ENCODE measurements at regions not wholly inside any gene's neighbourhood (a gene's known extent, or its start where the extent isn't known, plus 50 kb on each side); places are given as distances from the start of the nearest gene placed in this dataset.

DNA sequence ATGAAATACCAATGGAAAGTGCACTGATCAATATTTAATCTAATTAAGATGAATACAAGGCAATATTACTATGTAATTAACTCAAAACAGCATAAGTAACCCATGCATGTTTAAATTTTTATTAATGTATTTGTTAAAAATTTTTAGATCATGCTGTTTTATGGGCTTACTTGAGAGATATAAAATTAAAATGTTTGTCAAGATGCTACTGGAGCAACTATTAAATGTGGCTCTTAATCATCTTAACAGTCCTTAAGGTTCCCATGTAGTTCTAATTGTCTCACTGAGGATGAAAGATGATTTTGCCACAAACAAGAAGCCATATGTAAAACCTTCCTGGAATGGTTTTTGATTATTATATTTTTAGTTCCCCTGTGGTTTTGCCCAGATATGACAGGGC, 897.1 kb downstream of the KCNMA1 start:
- Histone ChIP-seq H3K36me3 (ENCODE audit: insufficient read depth, low read length) (no peaks in the 10 kb centered on the region), H3K4me1 (ENCODE audit: insufficient read depth, low read length, poor library complexity, severe bottlenecking) (no peaks in the 10 kb centered on the region), H4K20me1 (ENCODE audit: insufficient read depth, low read length) (no peaks in the 10 kb centered on the region), H3K4me2 (ENCODE audit: low read length) (no peak overlapping the region), H3K27ac (ENCODE audit: low read depth, low read length, poor library complexity, severe bottlenecking) (no peak overlapping the region), H2AFZ (ENCODE audit: low read length) (no peak overlapping the region), H3K4me3 (ENCODE audit: low read depth, low read length, poor library complexity, severe bottlenecking) (no peak overlapping the region), H3K9me3 (ENCODE audit: low read length) (no peaks in the 10 kb centered on the region), H3K9me2 (ENCODE audit: insufficient read depth, low read length) (no peaks in the 10 kb centered on the region), H3K79me2 (ENCODE audit: insufficient read depth, low read depth, low read length) (no peaks in the 10 kb centered on the region)
- no TSS peak for BruUV-seq (replicated peaks)
- intact Hi-C loops (cut with micrococcal nuclease; ENCODE audit: unreplicated experiment) = no loop called here
- no peak for DNase-seq (ENCODE audit: low spot score)
- POLR2A ChIA-PET = no interaction called here
- CTCF ChIA-PET (ENCODE audit: unreplicated experiment) = no interaction called here
- TF ChIP-seq, protein P1, sequence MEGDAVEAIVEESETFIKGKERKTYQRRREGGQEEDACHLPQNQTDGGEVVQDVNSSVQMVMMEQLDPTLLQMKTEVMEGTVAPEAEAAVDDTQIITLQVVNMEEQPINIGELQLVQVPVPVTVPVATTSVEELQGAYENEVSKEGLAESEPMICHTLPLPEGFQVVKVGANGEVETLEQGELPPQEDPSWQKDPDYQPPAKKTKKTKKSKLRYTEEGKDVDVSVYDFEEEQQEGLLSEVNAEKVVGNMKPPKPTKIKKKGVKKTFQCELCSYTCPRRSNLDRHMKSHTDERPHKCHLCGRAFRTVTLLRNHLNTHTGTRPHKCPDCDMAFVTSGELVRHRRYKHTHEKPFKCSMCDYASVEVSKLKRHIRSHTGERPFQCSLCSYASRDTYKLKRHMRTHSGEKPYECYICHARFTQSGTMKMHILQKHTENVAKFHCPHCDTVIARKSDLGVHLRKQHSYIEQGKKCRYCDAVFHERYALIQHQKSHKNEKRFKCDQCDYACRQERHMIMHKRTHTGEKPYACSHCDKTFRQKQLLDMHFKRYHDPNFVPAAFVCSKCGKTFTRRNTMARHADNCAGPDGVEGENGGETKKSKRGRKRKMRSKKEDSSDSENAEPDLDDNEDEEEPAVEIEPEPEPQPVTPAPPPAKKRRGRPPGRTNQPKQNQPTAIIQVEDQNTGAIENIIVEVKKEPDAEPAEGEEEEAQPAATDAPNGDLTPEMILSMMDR (conservative IDR thresholded peaks at IDR 0.05; ENCODE audit: low read length) = no peak
- TF ChIP-seq EZH2phosphoT487 (IDR thresholded peaks at IDR 0.05; ENCODE audit: borderline replicate concordance, low read depth, low read length) = no peak

DNA sequence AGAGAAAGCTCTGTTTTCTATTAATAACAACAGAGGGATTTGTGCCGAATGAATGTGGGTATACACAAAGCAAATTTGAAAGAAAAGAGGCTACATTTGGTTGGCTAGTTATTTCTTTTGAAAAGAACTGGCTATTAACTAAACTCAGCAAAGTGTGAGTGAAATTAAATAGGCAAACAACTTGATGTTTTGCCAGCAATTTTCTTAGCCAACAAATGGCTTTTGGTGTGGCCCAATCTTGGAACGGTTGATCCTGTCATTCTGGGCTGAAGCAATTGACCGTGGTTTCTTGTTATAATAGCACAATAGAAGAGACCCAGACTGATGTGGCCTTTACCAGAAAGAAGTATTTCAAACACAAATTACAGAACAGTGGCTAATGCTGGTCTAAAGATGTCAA, 898.6 kb downstream of the KCNMA1 start:
- H3K4me2 ChIP-seq (ENCODE audit: low read length) = no peak overlapping the region
- no peaks in the 10 kb centered on the region for H3K36me3 ChIP-seq (ENCODE audit: insufficient read depth, low read length)
- TF ChIP-seq EZH2phosphoT487 (IDR thresholded peaks at IDR 0.05; ENCODE audit: borderline replicate concordance, low read depth, low read length) = no peak
- TF ChIP-seq, protein P1 (conservative IDR thresholded peaks at IDR 0.05; ENCODE audit: low read length) = no peak
- H2AFZ ChIP-seq (ENCODE audit: low read length) = no peak overlapping the region
- ChIA-PET POLR2A (no interaction called here), CTCF (ENCODE audit: unreplicated experiment) (no interaction called here)
- H4K20me1 ChIP-seq (ENCODE audit: insufficient read depth, low read length) = no peaks in the 10 kb centered on the region
- intact Hi-C loops (cut with micrococcal nuclease; ENCODE audit: unreplicated experiment) = no loop called here
- no peaks in the 10 kb centered on the region for H3K79me2 ChIP-seq (ENCODE audit: insufficient read depth, low read depth, low read length)
- H3K4me1 ChIP-seq (ENCODE audit: insufficient read depth, low read length, poor library complexity, severe bottlenecking) = no peaks in the 10 kb centered on the region
- no peaks in the 10 kb centered on the region for H3K9me2 ChIP-seq (ENCODE audit: insufficient read depth, low read length)
- no peak overlapping the region for H3K27ac ChIP-seq (ENCODE audit: low read depth, low read length, poor library complexity, severe bottlenecking)
- H3K9me3 ChIP-seq (ENCODE audit: low read length) = no peaks in the 10 kb centered on the region
- DNase-seq (ENCODE audit: low spot score) = no peak
- no TSS peak for BruUV-seq (replicated peaks)
- no peak overlapping the region for H3K4me3 ChIP-seq (ENCODE audit: low read depth, low read length, poor library complexity, severe bottlenecking)

DNA sequence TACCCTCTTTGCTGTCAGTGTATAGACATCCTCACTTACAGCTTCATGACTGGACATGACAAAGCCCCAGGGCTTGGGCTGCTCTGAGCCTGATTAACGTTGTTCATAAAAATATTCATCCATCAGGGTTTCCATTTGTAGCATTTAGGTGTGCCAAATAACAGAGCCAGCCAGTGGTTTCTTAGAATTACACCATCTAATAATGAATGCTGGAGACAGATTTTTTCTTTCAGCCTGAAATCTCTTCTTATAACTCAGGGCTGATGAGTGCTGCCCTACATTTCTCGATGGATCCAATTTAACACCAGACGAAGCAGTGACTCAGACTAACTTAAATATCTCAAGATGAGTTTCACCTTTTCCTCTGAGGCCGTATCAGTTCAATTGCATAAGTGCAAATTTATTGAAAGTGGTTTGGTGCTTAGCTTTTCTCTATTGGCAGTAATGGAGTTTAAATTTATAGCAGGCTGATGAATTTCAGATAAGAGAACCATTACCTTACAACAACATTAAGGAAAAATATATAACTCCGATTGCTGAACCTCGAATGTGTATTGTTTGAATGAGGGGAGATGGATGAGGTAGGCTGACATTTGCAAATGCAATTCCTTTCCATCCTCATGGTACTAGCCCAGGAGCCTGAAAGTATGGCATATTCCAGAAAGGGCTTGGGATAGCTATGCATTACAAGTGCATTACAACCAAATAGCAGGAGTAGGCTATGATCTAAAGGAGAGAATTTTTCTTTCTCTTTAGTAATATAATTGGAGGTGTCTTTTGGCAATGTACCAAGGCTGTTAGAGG, 900.6 kb downstream of the KCNMA1 start:
- H4K20me1 ChIP-seq (ENCODE audit: insufficient read depth, low read length) = no peaks in the 10 kb centered on the region
- no peak overlapping the region for H3K4me2 ChIP-seq (ENCODE audit: low read length)
- intact Hi-C loops (cut with micrococcal nuclease; ENCODE audit: unreplicated experiment) = no loop called here
- no peak for DNase-seq (ENCODE audit: low spot score)
- H3K27ac ChIP-seq (ENCODE audit: low read depth, low read length, poor library complexity, severe bottlenecking) = no peak overlapping the region
- H3K4me1 ChIP-seq (ENCODE audit: insufficient read depth, low read length, poor library complexity, severe bottlenecking) = no peaks in the 10 kb centered on the region
- ChIA-PET CTCF (ENCODE audit: unreplicated experiment) (no interaction called here), POLR2A (no interaction called here)
- no peak for TF ChIP-seq EZH2phosphoT487 (IDR thresholded peaks at IDR 0.05; ENCODE audit: borderline replicate concordance, low read depth, low read length)
- TF ChIP-seq, protein P1 (conservative IDR thresholded peaks at IDR 0.05; ENCODE audit: low read length) = no peak
- H3K9me2 ChIP-seq (ENCODE audit: insufficient read depth, low read length) = no peaks in the 10 kb centered on the region
- H3K36me3 ChIP-seq (ENCODE audit: insufficient read depth, low read length) = no peaks in the 10 kb centered on the region
- no peak overlapping the region for H2AFZ ChIP-seq (ENCODE audit: low read length)
- H3K79me2 ChIP-seq (ENCODE audit: insufficient read depth, low read depth, low read length) = no peaks in the 10 kb centered on the region
- BruUV-seq (replicated peaks) = no TSS peak
- H3K4me3 ChIP-seq (ENCODE audit: low read depth, low read length, poor library complexity, severe bottlenecking) = no peak overlapping the region
- H3K9me3 ChIP-seq (ENCODE audit: low read length) = no peaks in the 10 kb centered on the region
